ENCODE measurements at regions not wholly inside any gene's neighbourhood (a gene's known extent, or its start where the extent isn't known, plus 50 kb on each side); places are given as distances from the start of the nearest gene placed in this dataset.
"Not testable (repeated sequence)": the region's sequence is repeated elsewhere in the genome, so short reads cannot be mapped to it uniquely, and the experiment has no call there.

DNA sequence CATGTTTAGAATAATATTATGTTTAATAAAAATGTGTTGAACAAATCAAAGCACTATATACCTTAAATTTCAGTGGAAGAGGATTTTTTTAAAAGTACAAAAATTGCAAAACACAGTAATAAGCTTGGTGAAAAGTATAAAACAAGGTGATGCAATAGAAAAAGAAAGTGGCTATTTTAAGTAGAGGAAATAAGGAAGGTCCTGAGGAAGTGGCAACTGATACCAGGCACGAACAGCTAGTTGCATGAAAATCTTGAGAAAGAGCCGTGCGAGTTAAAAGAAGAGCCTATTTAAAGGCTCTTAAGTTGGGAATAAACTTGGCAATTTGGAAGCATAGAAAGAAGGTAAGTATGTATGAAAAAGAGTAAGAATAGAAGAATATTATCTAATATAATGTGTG is 1679.3 kb downstream of the LRRC4C start:
- Mint-ChIP-seq H3K27ac (no peak overlapping the region), H3K27me3 (no peaks in the 10 kb centered on the region), H3K36me3 (ENCODE audit: low read depth) (no peaks in the 10 kb centered on the region), H3K4me1 (no peaks in the 10 kb centered on the region), H3K4me3 (no peak overlapping the region), H3K9me3 (peaks cover 9% of the 10 kb centered on the region)
- DNase-seq (no peak), ATAC-seq (no peak)

DNA sequence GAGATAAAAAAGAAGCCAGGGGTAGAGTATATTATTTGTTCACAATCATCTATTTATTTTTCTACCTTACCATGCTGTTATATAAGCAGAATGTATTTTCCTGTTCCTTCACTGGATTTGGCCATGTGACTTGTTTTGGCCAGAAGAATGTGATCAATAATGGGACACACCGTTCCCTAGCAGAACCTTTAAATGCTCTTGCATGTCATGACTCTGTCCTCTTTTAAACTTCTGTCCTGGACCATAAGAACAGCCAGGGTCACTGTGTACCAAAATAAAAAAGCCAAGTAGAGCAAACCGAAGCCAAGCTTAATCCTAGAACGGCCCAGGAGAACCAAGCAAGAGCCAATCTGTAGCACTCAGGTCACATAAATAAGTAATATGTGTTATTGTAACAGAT is 1682.4 kb downstream of the LRRC4C start:
- Mint-ChIP-seq H3K9me3 (peaks cover 9% of the 10 kb centered on the region), H3K27ac (no peak overlapping the region), H3K27me3 (no peaks in the 10 kb centered on the region), H3K4me1 (no peaks in the 10 kb centered on the region), H3K36me3 (ENCODE audit: low read depth) (no peaks in the 10 kb centered on the region), H3K4me3 (no peak overlapping the region)
- ATAC-seq (no peak), DNase-seq (no peak)

DNA sequence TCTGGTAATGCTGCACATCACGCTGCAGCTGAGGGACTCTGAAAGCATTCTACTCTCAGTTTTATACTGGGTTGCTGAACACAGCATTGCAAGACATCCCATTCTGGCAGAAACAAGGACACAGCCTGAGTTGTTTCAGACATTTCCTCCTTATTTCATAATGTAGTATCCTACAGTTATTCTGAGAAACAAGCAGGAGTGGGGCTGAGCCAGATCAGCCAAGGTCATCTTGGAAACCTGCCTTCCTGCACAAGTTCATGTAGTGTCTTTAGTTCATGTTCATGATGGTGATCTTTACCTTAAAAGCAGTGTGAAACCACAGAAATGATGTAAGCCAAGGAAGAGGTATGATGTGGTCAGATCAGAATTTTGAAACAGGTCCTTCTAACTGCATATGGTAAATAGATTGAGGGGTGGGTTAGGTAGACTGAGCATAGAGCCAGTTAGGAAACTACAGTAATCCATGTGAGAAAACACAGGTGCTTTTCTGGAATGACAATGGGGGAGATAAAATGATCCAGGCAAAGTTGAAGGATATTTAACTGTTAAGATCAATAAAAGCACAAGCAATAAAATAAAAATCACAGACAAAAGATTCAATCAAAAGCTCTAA is 1686.8 kb downstream of the LRRC4C start:
- no peak overlapping the region for H3K27ac Mint-ChIP-seq
- no peak for ATAC-seq
- DNase-seq = no peak
- H3K9me3 Mint-ChIP-seq = peaks cover 12% of the 10 kb centered on the region
- no peaks in the 10 kb centered on the region for H3K27me3 Mint-ChIP-seq
- no peak overlapping the region for H3K4me3 Mint-ChIP-seq
- H3K4me1 Mint-ChIP-seq = no peaks in the 10 kb centered on the region
- no peaks in the 10 kb centered on the region for H3K36me3 Mint-ChIP-seq (ENCODE audit: low read depth)

- Mint-ChIP-seq H3K27ac (no peak overlapping the region), H3K27me3 (no peaks in the 10 kb centered on the region), H3K4me3 (no peak overlapping the region), H3K4me1 (no peaks in the 10 kb centered on the region), H3K36me3 (ENCODE audit: low read depth) (no peaks in the 10 kb centered on the region), H3K9me3 (peaks cover 21% of the 10 kb centered on the region)
- ATAC-seq (no peak), DNase-seq (no peak)
Observed at GRCh38 chr11:39768214-39768613, 1691.2 kb downstream of the LRRC4C start.

DNA sequence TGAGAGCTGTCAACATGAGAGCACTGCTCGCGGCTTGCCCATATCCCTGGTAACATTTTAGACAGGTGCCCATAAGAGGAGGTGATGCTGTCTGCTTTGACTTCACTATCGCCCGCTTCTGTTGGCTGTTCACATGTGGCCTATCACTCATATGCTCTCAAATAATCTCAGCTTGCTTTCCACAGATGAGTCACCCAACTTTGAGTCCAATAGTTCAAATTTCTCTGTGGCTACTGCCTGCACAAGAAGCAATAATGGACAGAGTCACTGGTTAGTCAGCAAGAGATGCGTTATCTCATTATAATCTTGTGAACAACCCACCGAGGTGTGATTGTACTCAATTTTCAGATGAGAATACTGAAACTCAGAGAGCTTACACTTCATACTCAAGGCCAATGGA is 1714.1 kb downstream of the LRRC4C start:
- Mint-ChIP-seq H3K4me1 (no peaks in the 10 kb centered on the region), H3K27me3 (no peaks in the 10 kb centered on the region), H3K9me3 (peaks cover 26% of the 10 kb centered on the region), H3K4me3 (no peak overlapping the region), H3K27ac (no peak overlapping the region), H3K36me3 (ENCODE audit: low read depth) (no peaks in the 10 kb centered on the region)
- DNase-seq = no peak
- no peak for ATAC-seq

- Mint-ChIP-seq H3K9me3 (peaks cover 18% of the 10 kb centered on the region), H3K4me3 (no peak overlapping the region), H3K36me3 (ENCODE audit: low read depth) (no peaks in the 10 kb centered on the region), H3K27me3 (no peaks in the 10 kb centered on the region), H3K4me1 (no peaks in the 10 kb centered on the region), H3K27ac (no peak overlapping the region)
- DNase-seq (no peak), ATAC-seq (no peak)
Observed at GRCh38 chr11:39741066-39741465, 1718.4 kb downstream of the LRRC4C start.

DNA sequence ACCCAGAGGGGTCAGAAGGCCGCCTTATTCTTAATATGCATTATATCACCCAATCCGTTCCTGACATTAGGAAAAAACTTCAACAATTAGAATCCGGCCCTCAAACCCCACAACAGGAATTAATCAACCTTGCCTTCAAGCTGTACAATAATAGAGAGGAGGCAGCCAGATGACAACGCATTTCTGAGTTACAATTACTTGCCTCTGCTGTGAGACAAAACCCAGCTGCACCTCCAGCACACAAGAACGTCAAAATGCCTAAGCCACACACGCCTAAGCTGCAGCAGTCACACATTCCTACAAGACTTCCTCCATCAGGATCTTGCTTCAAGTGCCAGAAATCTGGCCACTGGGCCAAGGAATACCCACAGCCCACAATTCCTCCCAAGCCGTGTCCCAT is 1723.1 kb downstream of the LRRC4C start:
- not testable (repeated sequence) for H3K36me3 Mint-ChIP-seq (ENCODE audit: low read depth); DNase-seq; H3K27ac Mint-ChIP-seq; H3K4me3 Mint-ChIP-seq; ATAC-seq; H3K4me1 Mint-ChIP-seq; H3K27me3 Mint-ChIP-seq
- peaks cover 17% of the 10 kb centered on the region for H3K9me3 Mint-ChIP-seq

DNA sequence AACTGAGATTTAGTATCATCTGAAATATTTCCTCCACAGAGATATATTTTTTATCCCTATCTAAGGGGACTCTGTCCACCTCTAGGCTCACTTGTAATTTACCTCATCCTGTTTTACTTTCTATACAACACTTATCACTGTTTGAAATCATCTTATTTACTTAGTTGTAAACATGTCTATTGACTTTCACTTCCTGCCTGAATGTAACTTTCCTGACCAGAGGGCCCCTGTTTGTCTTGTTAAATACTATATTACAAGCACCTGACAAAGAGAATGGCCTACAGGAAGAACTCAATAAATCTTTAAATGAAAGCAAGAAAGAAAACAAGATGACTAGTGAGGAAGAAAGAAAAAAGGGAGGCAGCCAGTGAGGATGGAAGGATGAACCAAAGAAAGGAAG is 1727.5 kb downstream of the LRRC4C start:
- Mint-ChIP-seq H3K27ac (no peak overlapping the region), H3K9me3 (peaks cover 17% of the 10 kb centered on the region), H3K36me3 (ENCODE audit: low read depth) (no peaks in the 10 kb centered on the region), H3K27me3 (no peaks in the 10 kb centered on the region), H3K4me3 (no peak overlapping the region), H3K4me1 (no peaks in the 10 kb centered on the region)
- DNase-seq (no peak), ATAC-seq (no peak)

- H3K4me3 Mint-ChIP-seq = no peak overlapping the region
Observed at GRCh38 chr11:39725081-39725480, 1734.4 kb downstream of the LRRC4C start.

DNA sequence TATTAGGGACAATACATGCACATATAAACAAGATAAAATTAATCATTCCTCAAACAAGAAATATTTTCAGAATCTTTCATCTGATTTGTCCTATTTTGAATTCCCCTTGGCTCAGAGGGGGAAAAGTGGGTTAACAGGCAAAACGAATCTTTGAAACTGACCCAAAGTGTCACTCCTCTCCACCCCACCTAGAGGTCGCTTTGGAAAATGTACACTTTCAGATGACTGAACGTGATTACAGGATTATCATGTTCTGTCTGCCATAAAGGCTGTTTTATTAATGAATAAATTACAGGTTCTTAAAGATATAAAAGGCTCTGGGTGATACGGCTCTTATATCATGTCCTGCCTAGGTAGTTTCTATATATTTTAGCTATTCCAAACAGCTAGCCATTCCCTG is 1735.0 kb downstream of the LRRC4C start:
- Mint-ChIP-seq H3K4me1 (no peaks in the 10 kb centered on the region), H3K9me3 (peaks cover 6% of the 10 kb centered on the region), H3K36me3 (ENCODE audit: low read depth) (no peaks in the 10 kb centered on the region), H3K27ac (no peak overlapping the region), H3K27me3 (no peaks in the 10 kb centered on the region), H3K4me3 (no peak overlapping the region)
- no peak for ATAC-seq
- DNase-seq = no peak

More at GRCh38 chr11:39725081-39725480, 1734.4 kb downstream of the LRRC4C start:
- H3K36me3 Mint-ChIP-seq (ENCODE audit: low read depth) = no peaks in the 10 kb centered on the region
- no peaks in the 10 kb centered on the region for H3K4me1 Mint-ChIP-seq
- ATAC-seq (no peak), DNase-seq (no peak)
- H3K27ac Mint-ChIP-seq = no peak overlapping the region
- H3K27me3 Mint-ChIP-seq = no peaks in the 10 kb centered on the region
- H3K9me3 Mint-ChIP-seq = peaks cover 6% of the 10 kb centered on the region

- Mint-ChIP-seq H3K4me1 (no peaks in the 10 kb centered on the region), H3K27me3 (no peaks in the 10 kb centered on the region), H3K36me3 (ENCODE audit: low read depth) (no peaks in the 10 kb centered on the region), H3K9me3 (peaks cover 12% of the 10 kb centered on the region), H3K4me3 (no peak overlapping the region), H3K27ac (no peak overlapping the region)
- DNase-seq (no peak), ATAC-seq (no peak)
Observed at GRCh38 chr11:39712581-39712980, 1746.9 kb downstream of the LRRC4C start.

GRCh38 chr11:39690856-39691255 is 1768.6 kb downstream of the LRRC4C start:
- no peak overlapping the region for H3K27ac Mint-ChIP-seq
- peaks cover 14% of the 10 kb centered on the region for H3K9me3 Mint-ChIP-seq
- no peaks in the 10 kb centered on the region for H3K36me3 Mint-ChIP-seq (ENCODE audit: low read depth)
- H3K4me3 Mint-ChIP-seq = no peak overlapping the region
- DNase-seq (no peak), ATAC-seq (no peak)
- no peaks in the 10 kb centered on the region for H3K27me3 Mint-ChIP-seq
- H3K4me1 Mint-ChIP-seq = no peaks in the 10 kb centered on the region

DNA sequence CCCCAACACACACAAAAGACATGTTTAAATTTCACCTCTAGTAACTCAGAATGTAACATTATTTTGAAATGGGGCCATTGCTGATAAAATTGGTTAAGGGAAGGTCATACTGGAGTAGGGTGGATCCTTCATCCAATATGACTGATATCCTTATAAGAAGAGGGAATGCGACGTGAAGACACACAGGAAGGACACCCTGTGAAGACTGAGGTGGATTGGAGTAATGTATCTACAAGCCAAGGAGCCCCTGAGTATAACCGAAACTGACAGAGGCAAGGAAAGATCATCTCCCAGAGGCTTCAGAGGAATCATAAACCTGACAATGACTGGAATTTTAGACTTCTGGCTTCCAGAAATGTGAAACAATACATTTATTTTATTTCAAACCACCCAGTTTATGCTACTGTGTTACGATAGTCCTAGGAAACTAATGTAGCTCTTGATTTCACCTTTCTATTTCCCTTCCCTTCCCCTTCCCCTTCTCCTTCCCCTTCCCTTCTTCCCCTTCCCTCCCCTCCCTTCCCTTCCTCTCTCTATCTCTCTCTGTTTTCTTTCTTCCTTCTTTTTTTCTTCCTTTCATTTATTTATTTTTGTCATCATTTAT is 1775.4 kb downstream of the LRRC4C start:
- no peak for ATAC-seq
- no peaks in the 10 kb centered on the region for H3K36me3 Mint-ChIP-seq (ENCODE audit: low read depth)

GRCh38 chr11:39683288-39683950 is 1776.0 kb downstream of the LRRC4C start:
- Mint-ChIP-seq H3K4me1 (no peaks in the 10 kb centered on the region), H3K36me3 (ENCODE audit: low read depth) (no peaks in the 10 kb centered on the region), H3K27ac (no peak overlapping the region), H3K4me3 (no peak overlapping the region), H3K27me3 (no peaks in the 10 kb centered on the region), H3K9me3 (peaks cover 20% of the 10 kb centered on the region)
- no peak for ATAC-seq
- no peak for DNase-seq

More for the DNA sequence above, 1775.4 kb downstream of the LRRC4C start:
- H3K9me3 Mint-ChIP-seq = peaks cover 20% of the 10 kb centered on the region
- H3K27me3 Mint-ChIP-seq = no peaks in the 10 kb centered on the region
- no peaks in the 10 kb centered on the region for H3K4me1 Mint-ChIP-seq
- DNase-seq = no peak
- H3K4me3 Mint-ChIP-seq = no peak overlapping the region
- no peak overlapping the region for H3K27ac Mint-ChIP-seq

DNA sequence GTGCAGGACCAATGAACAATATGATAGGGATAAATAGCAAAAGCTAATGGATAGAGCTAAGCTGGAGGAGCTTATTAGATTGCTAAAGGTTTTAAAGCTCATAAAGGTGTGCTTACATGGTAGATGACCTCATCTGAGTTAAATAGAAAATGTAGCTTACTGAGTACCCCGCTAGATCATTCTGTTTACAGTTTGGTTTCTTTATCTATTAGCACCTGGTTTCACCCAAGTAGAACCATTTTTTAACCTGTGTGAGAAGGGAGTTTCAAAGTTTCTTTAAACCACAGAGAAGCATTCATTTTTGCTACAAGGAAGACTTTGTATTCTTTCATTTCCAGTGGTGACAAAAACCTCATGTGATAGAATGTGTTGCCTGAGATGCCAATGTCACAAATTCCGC is 1778.0 kb downstream of the LRRC4C start:
- DNase-seq = no peak
- Mint-ChIP-seq H3K27ac (no peak overlapping the region), H3K4me1 (no peaks in the 10 kb centered on the region), H3K9me3 (peaks cover 20% of the 10 kb centered on the region), H3K36me3 (ENCODE audit: low read depth) (no peaks in the 10 kb centered on the region), H3K27me3 (no peaks in the 10 kb centered on the region), H3K4me3 (no peak overlapping the region)
- no peak for ATAC-seq
